ENCODE measurements at regions not wholly inside any gene's neighbourhood (a gene's known extent, or its start where the extent isn't known, plus 50 kb on each side); places are given as distances from the start of the nearest gene placed in this dataset.
A peak's percentile ranks its signal among the peaks of the same experiment; 100 is the strongest.

GRCh38 chr4:11268149-11268548 lies 160.5 kb downstream of the HS3ST1 start:
- H3K4me1 ChIP-seq (ENCODE audit: control insufficient read depth in 2 of 3, insufficient read depth in 2 of 3, low read depth in 1 of 3, low read length in 3 of 3), result no peaks in the 10 kb centered on the region
- H3K36me3 ChIP-seq (ENCODE audit: control insufficient read depth in 2 of 3, insufficient read depth in 3 of 3, low read length in 3 of 3), result no peaks in the 10 kb centered on the region
- H3K9ac ChIP-seq (ENCODE audit: low read length in 3 of 3), result no peak overlapping the region
- no peaks in the 10 kb centered on the region for H3K27me3 ChIP-seq (ENCODE audit: control insufficient read depth, insufficient read depth, low read length)
- no peaks in the 10 kb centered on the region for H3K9me3 ChIP-seq (ENCODE audit: control insufficient read depth in 2 of 3, insufficient read depth in 1 of 3, low read length in 3 of 3)
- H3K27ac ChIP-seq (ENCODE audit: low read depth in 2 of 2, low read length in 2 of 2), result no peak overlapping the region
- DNase-seq (no peak), FAIRE-seq (no peak)
- TF ChIP-seq, protein P1, sequence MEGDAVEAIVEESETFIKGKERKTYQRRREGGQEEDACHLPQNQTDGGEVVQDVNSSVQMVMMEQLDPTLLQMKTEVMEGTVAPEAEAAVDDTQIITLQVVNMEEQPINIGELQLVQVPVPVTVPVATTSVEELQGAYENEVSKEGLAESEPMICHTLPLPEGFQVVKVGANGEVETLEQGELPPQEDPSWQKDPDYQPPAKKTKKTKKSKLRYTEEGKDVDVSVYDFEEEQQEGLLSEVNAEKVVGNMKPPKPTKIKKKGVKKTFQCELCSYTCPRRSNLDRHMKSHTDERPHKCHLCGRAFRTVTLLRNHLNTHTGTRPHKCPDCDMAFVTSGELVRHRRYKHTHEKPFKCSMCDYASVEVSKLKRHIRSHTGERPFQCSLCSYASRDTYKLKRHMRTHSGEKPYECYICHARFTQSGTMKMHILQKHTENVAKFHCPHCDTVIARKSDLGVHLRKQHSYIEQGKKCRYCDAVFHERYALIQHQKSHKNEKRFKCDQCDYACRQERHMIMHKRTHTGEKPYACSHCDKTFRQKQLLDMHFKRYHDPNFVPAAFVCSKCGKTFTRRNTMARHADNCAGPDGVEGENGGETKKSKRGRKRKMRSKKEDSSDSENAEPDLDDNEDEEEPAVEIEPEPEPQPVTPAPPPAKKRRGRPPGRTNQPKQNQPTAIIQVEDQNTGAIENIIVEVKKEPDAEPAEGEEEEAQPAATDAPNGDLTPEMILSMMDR (IDR thresholded peaks at IDR 0.05; ENCODE audit: borderline replicate concordance, extremely low read depth, insufficient read depth), result no peak
- no peak overlapping the region for H3K4me3 ChIP-seq (ENCODE audit: low read length in 3 of 3)
- intact Hi-C loops (cut with DNase I), result no loop called here

DNA sequence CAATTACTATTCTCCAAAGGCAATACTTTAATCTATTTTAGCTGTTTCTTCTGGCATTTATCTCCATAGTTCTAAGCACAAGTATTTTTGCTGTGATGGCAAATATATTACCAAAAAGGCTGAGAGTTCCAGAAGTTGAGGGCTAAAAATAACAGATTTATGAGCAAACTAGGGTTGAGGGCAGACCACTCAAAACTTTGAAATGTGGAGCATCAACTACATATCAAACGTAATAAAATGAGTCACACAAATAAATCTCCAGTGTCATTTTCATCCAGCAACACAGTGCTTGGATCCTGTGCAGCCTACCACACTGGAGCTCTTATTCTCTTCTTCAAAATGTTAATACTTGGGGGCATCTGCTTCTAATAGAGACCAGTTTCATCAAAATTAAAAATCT lies 163.9 kb downstream of the HS3ST1 start:
- Histone ChIP-seq H3K4me1 (ENCODE audit: control insufficient read depth in 2 of 3, insufficient read depth in 2 of 3, low read depth in 1 of 3, low read length in 3 of 3) (no peaks in the 10 kb centered on the region), H3K9me3 (ENCODE audit: control insufficient read depth in 2 of 3, insufficient read depth in 1 of 3, low read length in 3 of 3) (no peaks in the 10 kb centered on the region), H3K27me3 (ENCODE audit: control insufficient read depth, insufficient read depth, low read length) (no peaks in the 10 kb centered on the region), H3K4me3 (ENCODE audit: low read length in 3 of 3) (no peak overlapping the region), H3K36me3 (ENCODE audit: control insufficient read depth in 2 of 3, insufficient read depth in 3 of 3, low read length in 3 of 3) (no peaks in the 10 kb centered on the region), H3K9ac (ENCODE audit: low read length in 3 of 3) (no peak overlapping the region), H3K27ac (ENCODE audit: low read depth in 2 of 2, low read length in 2 of 2) (no peak overlapping the region)
- intact Hi-C loops (cut with DNase I), result no loop called here
- FAIRE-seq (no peak), DNase-seq (no peak)
- TF ChIP-seq, protein P1 (IDR thresholded peaks at IDR 0.05; ENCODE audit: borderline replicate concordance, extremely low read depth, insufficient read depth), result no peak

DNA sequence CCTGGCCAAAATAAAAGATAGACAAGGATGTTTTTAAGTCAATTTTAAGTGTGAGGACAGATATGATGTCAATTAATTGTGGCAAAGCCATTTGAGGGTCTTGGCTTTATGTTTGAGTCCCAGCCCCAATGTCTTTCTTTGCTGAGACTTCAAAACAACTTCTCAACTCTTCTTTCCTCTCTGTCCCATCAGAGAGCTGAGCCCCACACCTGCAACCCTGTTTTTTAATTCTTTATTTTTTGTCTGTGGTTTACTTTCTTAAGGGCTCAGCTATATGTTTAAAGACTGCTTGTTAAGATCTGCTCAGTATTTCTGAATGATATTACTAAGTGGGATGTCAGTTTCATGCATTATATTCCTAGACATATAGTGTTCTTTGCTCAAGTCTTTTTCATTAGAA lies 164.3 kb downstream of the HS3ST1 start:
- no peaks in the 10 kb centered on the region for H3K27me3 ChIP-seq (ENCODE audit: control insufficient read depth, insufficient read depth, low read length)
- TF ChIP-seq, protein P1 (IDR thresholded peaks at IDR 0.05; ENCODE audit: borderline replicate concordance, extremely low read depth, insufficient read depth), result no peak
- H3K36me3 ChIP-seq (ENCODE audit: control insufficient read depth in 2 of 3, insufficient read depth in 3 of 3, low read length in 3 of 3), result no peaks in the 10 kb centered on the region
- H3K4me3 ChIP-seq (ENCODE audit: low read length in 3 of 3), result no peak overlapping the region
- H3K4me1 ChIP-seq (ENCODE audit: control insufficient read depth in 2 of 3, insufficient read depth in 2 of 3, low read depth in 1 of 3, low read length in 3 of 3), result no peaks in the 10 kb centered on the region
- FAIRE-seq (no peak), DNase-seq (no peak)
- H3K9ac ChIP-seq (ENCODE audit: low read length in 3 of 3), result no peak overlapping the region
- intact Hi-C loops (cut with DNase I), result no loop called here
- H3K9me3 ChIP-seq (ENCODE audit: control insufficient read depth in 2 of 3, insufficient read depth in 1 of 3, low read length in 3 of 3), result no peaks in the 10 kb centered on the region
- H3K27ac ChIP-seq (ENCODE audit: low read depth in 2 of 2, low read length in 2 of 2), result no peak overlapping the region

DNA sequence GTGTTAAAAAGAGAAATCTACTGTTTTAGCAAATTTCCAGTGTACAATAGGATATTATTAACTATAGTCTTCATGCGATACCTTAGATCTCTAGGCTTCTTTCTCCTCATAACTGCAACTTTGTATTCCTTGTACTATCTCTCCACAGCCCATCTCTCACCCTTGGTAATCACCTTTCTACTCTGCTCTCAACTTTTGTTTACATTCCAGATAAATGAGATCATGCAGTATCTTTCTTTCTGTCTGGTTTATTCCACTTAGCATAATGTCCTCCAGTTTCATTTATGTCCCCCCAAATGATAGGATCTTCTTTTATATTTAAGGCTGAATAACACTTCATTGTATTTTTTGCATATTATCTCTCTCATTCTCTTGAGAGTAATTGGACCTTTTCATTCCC lies 165.5 kb downstream of the HS3ST1 start:
- TF ChIP-seq, protein P1 (IDR thresholded peaks at IDR 0.05; ENCODE audit: borderline replicate concordance, extremely low read depth, insufficient read depth), result no peak

More for the DNA sequence above, 165.5 kb downstream of the HS3ST1 start:
- no peak overlapping the region for H3K4me3 ChIP-seq (ENCODE audit: low read length in 3 of 3)
- no peaks in the 10 kb centered on the region for H3K27me3 ChIP-seq (ENCODE audit: control insufficient read depth, insufficient read depth, low read length)
- FAIRE-seq (no peak), DNase-seq (peak in 2 of 5 donors; percentile 6 to 8)
- intact Hi-C loops (cut with DNase I), result no loop called here
- H3K9ac ChIP-seq (ENCODE audit: low read length in 3 of 3), result no peak overlapping the region
- H3K4me1 ChIP-seq (ENCODE audit: control insufficient read depth in 2 of 3, insufficient read depth in 2 of 3, low read depth in 1 of 3, low read length in 3 of 3), result no peaks in the 10 kb centered on the region
- H3K9me3 ChIP-seq (ENCODE audit: control insufficient read depth in 2 of 3, insufficient read depth in 1 of 3, low read length in 3 of 3), result no peaks in the 10 kb centered on the region
- no peak overlapping the region for H3K27ac ChIP-seq (ENCODE audit: low read depth in 2 of 2, low read length in 2 of 2)
- no peaks in the 10 kb centered on the region for H3K36me3 ChIP-seq (ENCODE audit: control insufficient read depth in 2 of 3, insufficient read depth in 3 of 3, low read length in 3 of 3)

Data from kidney (tissue), 13 donors.